Right renal pelvis (tissue), 4 donors: ENCODE measurements at regions not wholly inside any gene's neighbourhood (a gene's known extent, or its start where the extent isn't known, plus 50 kb on each side); places are given as distances from the start of the nearest gene placed in this dataset.

Experiments used
- DNase-seq, 4 donors: peaks; one replicate each; pipeline ENCODE4 v3.0.0-alpha.2; 2013; ENCODE audit warnings: low read depth in 4 of 4, low spot score in 3 of 4, missing footprints in 1 of 4

GRCh38 chr4:43242606-43243005 is 350.1 kb downstream of the GRXCR1 start:
- DNase-seq, result no peak

- DNase-seq, result no peak
Measured at GRCh38 chr4:43243433-43244116, 351.1 kb downstream of the GRXCR1 start.

GRCh38 chr4:43244688-43245382 is 352.3 kb downstream of the GRXCR1 start:
- no peak for DNase-seq

GRCh38 chr4:43251841-43252240 is 359.3 kb downstream of the GRXCR1 start:
- no peak for DNase-seq

GRCh38 chr4:43253541-43253940 is 361.0 kb downstream of the GRXCR1 start:
- no peak for DNase-seq

- DNase-seq, result no peak
Measured at GRCh38 chr4:43264730-43265129, 372.2 kb downstream of the GRXCR1 start.

GRCh38 chr4:43271946-43272345 is 379.4 kb downstream of the GRXCR1 start:
- no peak for DNase-seq

- DNase-seq, result no peak
Measured at GRCh38 chr4:43274376-43274775, 381.9 kb downstream of the GRXCR1 start.

GRCh38 chr4:43275779-43276178 is 383.3 kb downstream of the GRXCR1 start:
- DNase-seq, result no peak

GRCh38 chr4:43276321-43276720 is 383.8 kb downstream of the GRXCR1 start:
- no peak for DNase-seq

GRCh38 chr4:43277003-43277402 is 384.5 kb downstream of the GRXCR1 start:
- no peak for DNase-seq

- DNase-seq, result no peak
Measured at GRCh38 chr4:43282534-43282933, 390.0 kb downstream of the GRXCR1 start.

- no peak for DNase-seq
Measured at GRCh38 chr4:43286137-43286536, 393.6 kb downstream of the GRXCR1 start.

- no peak for DNase-seq
Measured at GRCh38 chr4:43296946-43297528, 404.5 kb downstream of the GRXCR1 start.

- DNase-seq, result no peak
Measured at GRCh38 chr4:43316813-43317212, 424.3 kb downstream of the GRXCR1 start.

- DNase-seq, result no peak
Measured at GRCh38 chr4:43325220-43325967, 432.9 kb downstream of the GRXCR1 start.

GRCh38 chr4:43330288-43330687 is 437.8 kb downstream of the GRXCR1 start:
- DNase-seq, result no peak

- DNase-seq, result no peak
Measured at GRCh38 chr4:43331226-43332051, 438.9 kb downstream of the GRXCR1 start.

GRCh38 chr4:43332052-43332425 is 439.5 kb downstream of the GRXCR1 start:
- no peak for DNase-seq

GRCh38 chr4:43337707-43338106 is 445.2 kb downstream of the GRXCR1 start:
- no peak for DNase-seq
